MM.1S (cell line): ENCODE measurements at regions not wholly inside any gene's neighbourhood (a gene's known extent, or its start where the extent isn't known, plus 50 kb on each side); places are given as distances from the start of the nearest gene placed in this dataset.

Experiments used
- CTCF ChIP-seq: fragments of 300-600 bp; sonication (generic); IDR thresholded peaks from 2 replicates; pipeline ENCODE4 v1.5.1; 2016; ENCODE audit warnings: antibody characterized with exemption, low read length, mixed read lengths
- EZH2 ChIP-seq: fragments of 300-600 bp; sonication (generic); optimal IDR thresholded peaks from 2 replicates; pipeline ENCODE3; 2017; ENCODE audit warnings: low read depth, mild to moderate bottlenecking, antibody characterized with exemption, low read length, mixed read lengths

GRCh38 chr7:85659364-85659763, 472.5 kb upstream of the SEMA3D start:
- no peak for TF ChIP-seq CTCF
- TF ChIP-seq EZH2: no peak
